NCI-H1694 (cell line): ENCODE measurements at regions not wholly inside any gene's neighbourhood (a gene's known extent, or its start where the extent isn't known, plus 50 kb on each side); places are given as distances from the start of the nearest gene placed in this dataset.
A peak's percentile ranks its signal among the peaks of the same experiment; 100 is the strongest.
"Not testable (repeated sequence)": the region's sequence is repeated elsewhere in the genome, so short reads cannot be mapped to it uniquely, and the experiment has no call there.

ENCODE experiments used
- DNase-seq: peaks from one replicate; lab custom pipeline; 2025; lab: John Stamatoyannopoulos, UW

DNA sequence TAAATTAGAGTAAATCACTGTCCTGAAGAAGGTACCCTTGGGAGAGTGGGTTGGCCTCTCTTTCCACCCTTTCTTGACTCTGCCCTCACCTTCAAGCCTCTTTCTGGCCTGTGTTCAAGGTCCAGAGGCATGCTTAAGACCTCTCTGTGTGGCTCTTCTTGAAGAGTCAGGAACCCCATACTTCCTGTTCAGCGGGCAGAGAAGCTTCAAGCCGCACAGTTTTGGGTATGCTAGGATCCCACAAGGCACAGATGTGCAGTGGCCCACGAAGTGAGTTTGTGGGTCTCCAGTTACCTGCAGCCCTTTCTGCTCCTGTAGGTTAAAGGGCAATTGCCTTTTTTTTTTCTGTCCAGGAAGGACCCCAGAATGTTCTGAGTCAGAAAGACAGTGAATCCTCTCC lies 113.7 kb downstream of the PPIAL4A start:
- DNase-seq = not testable (repeated sequence)

GRCh38 chr1:121006826-121007225 lies 117.3 kb downstream of the PPIAL4A start:
- DNase-seq = not testable (repeated sequence)

- not testable (repeated sequence) for DNase-seq
These were observed 118.2 kb downstream of the PPIAL4A start for GRCh38 chr1:121007755-121008154.

DNA sequence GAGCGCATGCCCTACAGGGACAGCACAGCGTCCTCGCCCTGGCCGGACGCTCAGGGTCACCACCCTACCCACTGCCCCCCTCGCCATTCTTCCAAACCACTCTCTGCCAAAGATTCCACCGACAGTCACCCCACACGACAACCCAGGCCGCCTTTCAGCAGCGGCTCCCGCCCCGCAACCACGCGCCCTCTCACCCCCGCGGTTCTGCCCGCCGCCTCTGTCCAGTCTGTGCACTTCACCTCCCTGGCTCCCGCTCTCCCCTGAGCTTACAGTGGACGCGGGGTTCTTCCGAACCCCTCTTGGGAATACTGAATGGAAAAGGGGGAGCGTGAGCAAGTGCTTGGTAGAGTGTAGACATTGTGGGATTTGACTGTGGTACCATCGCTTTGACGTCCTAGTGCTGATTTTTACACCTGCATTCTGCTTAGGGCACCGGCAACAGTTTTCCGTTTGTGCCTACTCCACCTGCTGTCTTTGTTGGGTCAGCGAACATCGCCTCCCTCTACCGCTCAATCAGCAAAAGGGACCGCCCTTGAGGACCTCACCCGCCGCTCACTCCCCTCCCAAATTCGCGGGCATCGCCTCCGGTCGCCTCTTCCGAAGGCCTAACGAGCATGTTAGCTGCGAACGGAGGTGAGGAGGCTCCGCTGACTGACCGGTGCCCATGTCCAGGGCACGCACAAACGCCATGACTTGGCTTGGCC lies 119.1 kb downstream of the PPIAL4A start:
- DNase-seq = not testable (repeated sequence)

- DNase-seq = not testable (repeated sequence)
These were observed 119.9 kb downstream of the PPIAL4A start for GRCh38 chr1:121009216-121010057.

- DNase-seq = not testable (repeated sequence)
These were observed 120.6 kb downstream of the PPIAL4A start for GRCh38 chr1:121010141-121010540.

GRCh38 chr1:121013181-121013580 lies 123.6 kb downstream of the PPIAL4A start:
- DNase-seq = not testable (repeated sequence)

GRCh38 chr1:121016182-121017028 lies 126.8 kb downstream of the PPIAL4A start:
- DNase-seq = peak; percentile 47

DNA sequence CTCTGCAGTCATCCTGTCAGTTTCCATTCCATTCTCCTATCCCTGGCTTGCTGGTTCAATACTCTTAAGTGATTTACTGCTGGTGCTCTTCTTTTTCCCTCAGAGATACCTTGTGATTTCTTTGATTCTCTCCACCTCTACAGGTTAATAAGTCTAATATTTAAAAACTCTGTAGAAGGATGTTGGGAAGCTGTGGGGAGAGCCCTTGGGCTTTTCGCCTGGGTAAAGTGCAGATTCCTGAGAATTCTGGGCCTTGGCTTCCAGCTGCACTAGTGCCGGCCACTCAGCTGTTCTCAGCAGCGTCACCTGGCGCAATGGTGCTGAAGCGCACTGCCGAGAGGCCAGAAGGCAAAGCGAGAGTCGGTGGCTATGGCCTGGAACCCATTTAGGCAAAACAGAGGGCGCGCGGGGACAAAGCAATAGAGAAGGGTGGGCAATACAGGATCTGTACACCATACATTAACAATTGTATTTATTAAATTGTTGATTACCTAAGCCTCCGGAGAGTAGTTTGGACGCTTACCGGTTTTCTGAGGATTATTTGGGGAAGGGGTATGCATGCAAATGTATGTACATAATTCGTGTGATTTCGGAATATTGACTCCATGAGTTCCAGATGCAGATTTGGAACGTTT lies 130.3 kb downstream of the PPIAL4A start:
- not testable (repeated sequence) for DNase-seq

- DNase-seq = peak; percentile 84
These were observed 131.0 kb downstream of the PPIAL4A start for GRCh38 chr1:121020350-121021236.

DNA sequence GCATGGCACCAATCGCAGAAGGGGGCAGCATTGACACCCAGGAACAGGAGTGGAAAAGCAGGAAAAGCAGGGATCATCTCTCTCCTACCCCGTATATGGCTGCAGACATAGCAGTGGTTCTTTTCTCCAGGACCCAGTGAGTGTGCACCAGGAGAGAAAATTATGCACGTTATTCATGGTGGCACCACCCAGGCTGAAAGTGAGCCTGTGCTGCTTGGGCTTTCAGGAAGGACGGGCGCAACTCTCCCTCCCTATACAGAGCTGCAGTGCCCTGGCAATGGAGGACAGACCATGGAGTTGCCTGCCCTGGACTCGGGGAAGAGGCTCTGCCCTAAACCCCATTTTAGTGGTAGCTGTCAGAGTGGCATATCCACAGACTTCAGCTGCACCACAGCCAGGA lies 132.1 kb downstream of the PPIAL4A start:
- DNase-seq = not testable (repeated sequence)

- DNase-seq = not testable (repeated sequence)
These were observed 143.4 kb downstream of the PPIAL4A start for GRCh38 chr1:121032878-121033494.

DNA sequence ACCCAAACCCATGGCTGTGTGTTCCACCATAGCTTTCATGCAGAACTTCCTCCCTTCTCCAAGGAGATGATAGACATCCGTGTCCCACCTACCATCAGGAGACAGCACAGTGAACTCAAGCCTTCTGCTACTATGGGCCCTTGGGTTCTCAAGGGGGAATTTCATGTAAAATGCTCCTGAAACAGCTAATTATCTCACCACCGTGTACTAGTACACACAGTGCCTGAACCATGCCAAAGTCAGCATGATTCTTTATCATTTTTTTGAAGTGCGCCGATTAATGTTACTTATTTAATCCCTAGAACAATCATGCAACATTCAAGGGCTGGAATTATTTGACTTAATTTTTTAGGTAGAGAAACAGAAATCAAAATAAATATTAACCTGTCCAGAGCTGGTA lies 147.2 kb downstream of the PPIAL4A start:
- DNase-seq = not testable (repeated sequence)

- DNase-seq = not testable (repeated sequence)
These were observed 143.2 kb downstream of the FAM72B start for GRCh38 chr1:121040974-121041373.

- not testable (repeated sequence) for DNase-seq
These were observed 142.6 kb downstream of the FAM72B start for GRCh38 chr1:121041497-121041896.

- DNase-seq = not testable (repeated sequence)
These were observed 141.3 kb downstream of the FAM72B start for GRCh38 chr1:121042882-121043281.

DNA sequence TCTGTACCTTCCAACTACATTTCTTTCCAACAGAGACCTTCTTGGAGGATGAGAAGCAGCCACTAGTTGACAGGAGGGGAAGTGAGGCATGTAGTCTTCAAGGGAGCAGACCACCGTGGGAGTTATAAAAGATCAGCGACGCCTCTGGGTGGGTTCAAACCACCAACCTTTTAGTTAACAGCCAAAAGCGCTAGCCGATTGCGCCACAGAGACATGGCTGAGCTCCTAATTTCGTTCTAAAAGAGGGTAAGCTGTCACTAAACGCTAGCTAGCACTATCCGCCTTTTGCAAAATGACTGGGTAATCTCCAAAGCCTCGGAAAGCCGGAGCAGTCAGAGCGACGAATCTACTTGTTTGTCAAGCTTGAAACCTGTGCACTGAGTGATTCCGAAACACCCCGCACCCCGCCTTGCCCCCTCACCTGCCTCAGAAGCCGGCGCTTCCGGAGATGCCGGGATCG lies 135.8 kb downstream of the FAM72B start:
- not testable (repeated sequence) for DNase-seq

DNA sequence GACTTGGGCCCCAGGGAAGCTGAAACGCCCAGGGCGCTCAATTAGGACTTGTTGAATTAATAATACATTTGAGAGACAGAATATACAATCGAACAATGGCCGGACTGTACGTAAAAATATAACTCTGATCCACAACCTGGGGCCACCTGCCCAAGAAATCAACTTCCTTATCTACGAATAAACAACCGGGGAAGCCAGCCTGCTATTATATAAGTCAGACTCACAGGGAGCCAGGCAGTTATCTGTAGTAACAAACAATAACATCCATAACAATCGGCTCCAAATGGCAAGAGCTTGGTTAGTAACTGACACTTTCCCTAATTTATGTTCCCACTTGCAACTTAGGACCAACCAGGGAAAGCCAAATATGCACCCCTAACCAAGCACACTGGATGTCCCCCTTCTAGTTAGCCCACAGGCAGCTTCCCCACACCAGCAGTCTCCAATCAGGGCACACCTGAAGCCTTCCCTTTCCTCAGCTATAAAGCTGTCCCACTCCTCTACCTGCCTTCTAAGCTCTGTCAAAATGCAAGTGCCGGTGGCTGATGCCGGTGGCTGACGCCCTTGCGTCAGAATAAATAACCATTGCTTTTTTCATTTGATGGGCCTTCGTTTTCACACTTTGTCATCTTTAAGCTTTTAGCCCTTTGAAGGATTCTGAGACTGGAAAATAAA lies 135.2 kb downstream of the FAM72B start:
- DNase-seq = not testable (repeated sequence)

- DNase-seq = not testable (repeated sequence)
These were observed 134.0 kb downstream of the FAM72B start for GRCh38 chr1:121050097-121050496.
